Naive thymus-derived CD4-positive, alpha-beta T cell (primary cell): ENCODE measurements at regions not wholly inside any gene's neighbourhood (a gene's known extent, or its start where the extent isn't known, plus 50 kb on each side); places are given as distances from the start of the nearest gene placed in this dataset.

ENCODE experiments used
- ATAC-seq: fragments of 150-1000 bp; cut with Tn5 transposase; 2 replicates; pipeline ENCODE4 v1.10.0; 2021; ENCODE audit warnings: mild to moderate bottlenecking, moderate library complexity
- CTCF ChIA-PET: fragments of 350-600 bp; sonication (Branson Sonifier 250); formaldehyde crosslinking; loops from one replicate; lab custom pipeline; 2021; ENCODE audit warnings: antibody characterized with exemption; lab: Charles Lee
- POLR2A ChIA-PET: fragments of 350-600 bp; sonication (Branson Sonifier 250); formaldehyde crosslinking; loops from one replicate; lab custom pipeline; 2021; ENCODE audit warnings: antibody characterized with exemption, inconsistent platforms; lab: Charles Lee
- DNase-seq, 9 donors: peaks; one replicate each; pipeline versions ENCODE4 v3.0.0 to v3.0.0-alpha.2; 2020 to 2022; ENCODE audit warnings: mixed read lengths in 1 of 9
- H3K27ac ChIP-seq: one replicate; pipeline ENCODE4 v1.7.0; 2013; ENCODE audit warnings: mild to moderate bottlenecking, low read depth, low read length, moderate library complexity
- H3K27me3 ChIP-seq, 2 donors: one replicate each; pipeline ENCODE4 v1.7.0; 2013; ENCODE audit warnings: low read length in 2 of 2, mild to moderate bottlenecking in 2 of 2, moderate library complexity in 2 of 2; ENCODE audit not compliant: control insufficient read depth in 2 of 2, insufficient read depth in 2 of 2
- H3K36me3 ChIP-seq, 3 experiments: 1 replicate in 2 of 3; 2 replicates in 1 of 3; pipeline ENCODE4 v1.7.0; 2013; ENCODE audit warnings: low read length in 3 of 3, mild to moderate bottlenecking in 3 of 3, moderate library complexity in 1 of 3; ENCODE audit not compliant: insufficient read depth in 3 of 3, control insufficient read depth in 2 of 3
- H3K4me1 ChIP-seq, 2 donors: one replicate each; pipeline ENCODE4 v1.7.0; 2013; ENCODE audit warnings: low read length in 2 of 2, mild to moderate bottlenecking in 2 of 2, moderate library complexity in 1 of 2; ENCODE audit not compliant: control insufficient read depth in 2 of 2, insufficient read depth in 2 of 2
- H3K4me3 ChIP-seq: 2 replicates; pipeline ENCODE4 v1.7.0; 2013; ENCODE audit warnings: mild to moderate bottlenecking, low read length
- H3K9me3 ChIP-seq, 3 experiments: 1 replicate in 2 of 3; 2 replicates in 1 of 3; pipeline ENCODE4 v1.7.0; 2013; ENCODE audit warnings: low read length in 3 of 3; ENCODE audit not compliant: control insufficient read depth in 2 of 3
- H3K27ac Mint-ChIP-seq, 9 donors: one replicate each; pipeline ENCODE4 v1.8.0; 2020 to 2022; ENCODE audit warnings: mixed read lengths in 9 of 9, mild to moderate bottlenecking in 8 of 9, moderate library complexity in 5 of 9, inconsistent platforms in 2 of 9
- H3K27me3 Mint-ChIP-seq, 5 donors: one replicate each; pipeline ENCODE4 v1.8.0; 2021 to 2022; ENCODE audit warnings: mixed read lengths in 5 of 5, mild to moderate bottlenecking in 1 of 5
- H3K36me3 Mint-ChIP-seq, 5 donors: one replicate each; pipeline ENCODE4 v1.8.0; 2020 to 2022; ENCODE audit warnings: mixed read lengths in 5 of 5, mild to moderate bottlenecking in 3 of 5, inconsistent platforms in 1 of 5
- H3K4me1 Mint-ChIP-seq, 7 donors: one replicate each; pipeline ENCODE4 v1.8.0; 2020 to 2022; ENCODE audit warnings: mixed read lengths in 7 of 7, mild to moderate bottlenecking in 3 of 7, inconsistent platforms in 1 of 7
- H3K4me3 Mint-ChIP-seq, 10 donors: one replicate each; pipeline ENCODE4 v1.8.0; 2020 to 2022; ENCODE audit warnings: mild to moderate bottlenecking in 10 of 10, mixed read lengths in 10 of 10, moderate library complexity in 6 of 10, inconsistent platforms in 2 of 10
- H3K9me3 Mint-ChIP-seq, 11 donors: one replicate each; pipeline ENCODE4 v1.8.0; 2020 to 2022; ENCODE audit warnings: mixed read lengths in 11 of 11, mild to moderate bottlenecking in 4 of 11, inconsistent platforms in 1 of 11, moderate library complexity in 1 of 11
- intact Hi-C, 2 donors: fragments of 100-400 bp; cut with micrococcal nuclease; formaldehyde crosslinking; loops; one replicate each; pipeline ENCODE4 v1.15.1; 2023

DNA sequence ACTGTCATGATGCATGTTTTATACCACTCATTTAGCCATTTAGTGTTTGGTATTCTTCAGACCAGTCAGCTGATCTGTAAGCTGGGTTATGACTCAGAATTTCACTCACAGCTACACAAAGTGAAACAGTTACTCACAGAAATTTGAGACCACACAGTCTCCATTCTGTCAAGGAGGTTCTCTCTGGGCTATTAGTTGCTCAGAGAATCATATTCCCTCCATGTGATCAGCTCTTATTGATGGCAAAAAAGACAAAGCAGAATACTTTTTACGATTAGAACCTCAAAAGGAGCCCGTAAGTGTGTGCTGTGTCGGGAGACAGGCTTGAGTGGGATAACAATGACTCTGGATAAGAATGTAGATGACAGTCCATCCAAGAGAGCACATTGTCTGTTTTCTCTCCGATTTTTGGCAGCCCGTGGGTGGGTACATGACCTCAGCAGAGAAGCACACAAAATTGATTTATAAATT, 277.6 kb upstream of the SORCS1 start:
- Histone ChIP-seq H3K4me1 (no peaks in the 10 kb centered on the region), H3K9me3 (peaks cover 0 to 5% (median 0%) of the 10 kb centered on the region in 3 experiments), H3K27me3 (no peaks in the 10 kb centered on the region), H3K36me3 (no peaks in the 10 kb centered on the region), H3K27ac (no peak overlapping the region), H3K4me3 (no peak overlapping the region)
- CTCF ChIA-PET: no interaction called here
- intact Hi-C loops: no loop called here
- Mint-ChIP-seq H3K36me3 (no peaks in the 10 kb centered on the region), H3K9me3 (peaks cover 0 to 16% (median 11%) of the 10 kb centered on the region in 11 donors), H3K4me3 (no peak overlapping the region), H3K27me3 (no peaks in the 10 kb centered on the region), H3K27ac (no peak overlapping the region), H3K4me1 (no peaks in the 10 kb centered on the region)
- ATAC-seq: no peak
- DNase-seq: no peak
- POLR2A ChIA-PET: no interaction called here

DNA sequence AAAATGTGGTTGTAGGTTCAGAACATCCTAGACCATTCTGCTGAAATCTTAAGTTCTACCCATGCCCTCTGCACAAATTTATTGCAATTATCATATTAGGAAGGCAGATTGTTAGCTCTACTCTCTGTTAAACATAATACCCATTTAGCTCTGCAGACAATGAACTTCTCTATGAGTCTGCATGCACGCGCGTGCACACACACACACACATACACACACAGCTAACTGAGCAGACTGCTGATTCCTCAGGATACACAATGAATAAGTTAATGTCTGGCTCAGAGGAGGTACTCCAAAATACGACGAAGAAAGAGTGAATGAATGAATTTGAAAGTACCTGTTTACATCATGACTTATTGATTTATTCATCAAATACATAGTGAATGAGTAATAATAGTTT, 276.2 kb upstream of the SORCS1 start:
- ChIA-PET POLR2A (no interaction called here), CTCF (no interaction called here)
- Histone ChIP-seq H3K27ac (no peak overlapping the region), H3K4me3 (no peak overlapping the region), H3K36me3 (no peaks in the 10 kb centered on the region), H3K4me1 (no peaks in the 10 kb centered on the region), H3K27me3 (no peaks in the 10 kb centered on the region), H3K9me3 (peaks cover 0 to 5% (median 0%) of the 10 kb centered on the region in 3 experiments)
- Mint-ChIP-seq H3K4me1 (no peaks in the 10 kb centered on the region), H3K27ac (no peak overlapping the region), H3K27me3 (no peaks in the 10 kb centered on the region), H3K36me3 (no peaks in the 10 kb centered on the region), H3K9me3 (peaks cover 0 to 21% (median 11%) of the 10 kb centered on the region in 11 donors), H3K4me3 (no peak overlapping the region)
- intact Hi-C loops: no loop called here
- ATAC-seq (no peak), DNase-seq (no peak)

DNA sequence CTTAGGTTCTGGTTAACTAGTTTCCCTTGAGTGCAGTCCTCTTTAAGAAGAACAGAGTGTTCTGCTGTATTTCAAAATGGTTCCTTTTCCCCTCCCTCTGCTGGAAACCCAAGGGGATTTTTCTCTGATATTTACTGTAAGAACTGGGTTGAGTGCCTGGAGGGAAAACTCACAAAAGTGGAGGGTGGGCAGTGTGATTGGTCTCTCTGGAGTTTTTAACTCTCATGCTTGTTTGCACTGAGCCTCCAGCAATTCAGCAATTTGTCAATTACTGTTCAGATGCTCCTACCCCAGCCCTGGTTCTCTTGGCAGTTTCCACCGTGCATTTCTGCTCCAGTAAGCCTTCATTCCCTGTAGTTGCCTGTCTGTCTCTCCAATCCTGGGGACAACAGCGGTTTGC, 273.4 kb upstream of the SORCS1 start:
- no peaks in the 10 kb centered on the region for H3K36me3 ChIP-seq
- Mint-ChIP-seq H3K36me3 (no peaks in the 10 kb centered on the region), H3K4me1 (no peaks in the 10 kb centered on the region), H3K9me3 (peaks cover 0 to 10% (median 5%) of the 10 kb centered on the region in 11 donors), H3K27me3 (no peaks in the 10 kb centered on the region), H3K27ac (no peak overlapping the region), H3K4me3 (no peak overlapping the region)
- ChIA-PET CTCF (no interaction called here), POLR2A (no interaction called here)
- no peaks in the 10 kb centered on the region for H3K4me1 ChIP-seq
- no peak overlapping the region for H3K4me3 ChIP-seq
- intact Hi-C loops: no loop called here
- no peak for DNase-seq
- ATAC-seq: no peak
- H3K27ac ChIP-seq: no peak overlapping the region
- peaks cover 0 to 5% (median 0%) of the 10 kb centered on the region in 3 experiments for H3K9me3 ChIP-seq
- H3K27me3 ChIP-seq: no peaks in the 10 kb centered on the region

DNA sequence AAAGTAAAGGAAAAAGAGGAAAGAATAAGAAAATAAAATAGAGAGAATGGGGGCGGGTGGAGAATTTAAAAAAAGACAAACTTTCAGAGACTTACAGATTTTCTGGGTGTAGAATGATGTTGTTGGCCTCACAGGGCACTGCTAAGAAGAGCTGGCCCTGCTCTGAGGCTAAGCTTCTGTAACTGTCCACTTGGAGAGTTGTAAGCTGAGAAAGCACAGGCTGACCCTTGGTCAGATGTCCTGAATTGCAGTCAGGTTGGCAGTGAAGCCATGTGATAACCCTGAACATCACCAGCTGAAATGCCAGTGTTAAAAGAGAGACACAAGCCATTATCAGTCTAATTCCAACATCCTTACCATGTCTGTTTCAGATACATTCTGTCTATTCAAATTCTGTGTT, 272.1 kb upstream of the SORCS1 start:
- Histone ChIP-seq H3K4me1 (no peaks in the 10 kb centered on the region), H3K27me3 (no peaks in the 10 kb centered on the region), H3K27ac (no peak overlapping the region), H3K36me3 (no peaks in the 10 kb centered on the region), H3K9me3 (peaks cover 0 to 5% (median 0%) of the 10 kb centered on the region in 3 experiments), H3K4me3 (no peak overlapping the region)
- no peak for DNase-seq
- H3K4me1 Mint-ChIP-seq: no peaks in the 10 kb centered on the region
- H3K9me3 Mint-ChIP-seq: peaks cover 0 to 10% (median 4%) of the 10 kb centered on the region in 11 donors
- ATAC-seq: no peak
- no peak overlapping the region for H3K4me3 Mint-ChIP-seq
- intact Hi-C loops: no loop called here
- H3K27me3 Mint-ChIP-seq: no peaks in the 10 kb centered on the region
- no peak overlapping the region for H3K27ac Mint-ChIP-seq
- no peaks in the 10 kb centered on the region for H3K36me3 Mint-ChIP-seq
- POLR2A ChIA-PET: no interaction called here
- CTCF ChIA-PET: no interaction called here

DNA sequence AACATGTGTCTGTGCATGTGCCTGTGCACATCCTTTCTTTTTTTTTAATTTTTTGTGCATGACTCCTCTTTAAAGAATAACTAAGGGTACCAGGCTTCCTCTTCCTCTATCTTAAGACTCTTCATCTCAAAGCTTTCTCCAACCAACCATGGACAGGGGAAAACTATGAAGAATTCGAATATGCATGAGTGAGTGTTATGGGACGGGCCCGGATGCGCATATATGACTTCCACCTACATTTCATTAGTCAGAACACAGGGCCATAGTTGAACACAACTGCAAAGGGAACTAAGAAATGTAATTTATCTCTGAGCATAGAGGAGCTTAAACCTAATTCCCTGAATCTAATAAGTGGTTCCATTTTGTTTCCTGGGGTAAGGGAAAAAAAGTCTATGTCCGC, 270.3 kb upstream of the SORCS1 start:
- H3K4me1 ChIP-seq: no peaks in the 10 kb centered on the region
- Mint-ChIP-seq H3K27ac (no peak overlapping the region), H3K36me3 (no peaks in the 10 kb centered on the region), H3K4me1 (no peaks in the 10 kb centered on the region), H3K4me3 (no peak overlapping the region), H3K9me3 (peaks cover 0 to 9% (median 1%) of the 10 kb centered on the region in 11 donors), H3K27me3 (no peaks in the 10 kb centered on the region)
- H3K27ac ChIP-seq: no peak overlapping the region
- H3K36me3 ChIP-seq: no peaks in the 10 kb centered on the region
- no peak for ATAC-seq
- no peak for DNase-seq
- intact Hi-C loops: no loop called here
- no peaks in the 10 kb centered on the region for H3K9me3 ChIP-seq
- ChIA-PET POLR2A (no interaction called here), CTCF (interaction anchor here (0.7 kb wide), 1 partner anchor 8 kb away, joined by 3 read pairs; no protein-coding TSS in a partner anchor)
- H3K4me3 ChIP-seq: no peak overlapping the region
- no peaks in the 10 kb centered on the region for H3K27me3 ChIP-seq

DNA sequence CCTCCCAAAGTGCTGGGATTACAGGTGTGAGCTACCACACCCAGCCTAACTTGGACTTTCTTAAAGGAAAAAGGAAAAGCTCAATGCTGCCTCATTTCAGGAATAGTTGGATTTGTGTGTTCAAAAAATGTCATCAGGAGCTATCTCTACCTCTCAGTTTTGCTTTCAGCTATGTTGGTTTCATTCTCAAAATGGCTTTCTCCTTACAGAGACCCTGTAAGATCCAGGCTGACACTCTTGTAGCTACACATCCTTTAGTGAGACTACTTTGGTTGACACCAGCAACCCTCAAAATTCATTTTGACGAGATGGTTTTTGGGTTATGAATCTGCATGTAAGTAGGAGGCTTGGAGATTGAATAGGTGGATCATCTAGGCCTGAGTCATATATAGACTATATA, 269.7 kb upstream of the SORCS1 start:
- POLR2A ChIA-PET: no interaction called here

DNA sequence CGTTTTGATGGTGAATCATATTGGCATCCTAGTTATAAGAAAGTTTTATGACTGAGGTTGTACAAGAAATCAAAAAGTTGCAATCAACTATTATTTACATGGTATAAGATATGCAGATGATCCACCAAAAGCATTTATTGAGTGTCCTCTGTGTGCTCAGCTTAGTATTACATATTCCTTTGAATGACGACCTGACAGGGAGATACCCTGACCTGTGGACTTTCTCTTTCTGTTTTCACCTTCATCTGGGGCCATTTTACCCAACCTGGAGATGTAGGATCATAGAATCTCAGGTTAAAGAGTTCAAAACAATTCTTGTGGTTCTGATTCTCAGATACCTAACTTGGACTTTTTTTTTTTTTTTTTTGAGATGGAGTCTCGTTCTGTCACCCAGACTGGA, 269.1 kb upstream of the SORCS1 start:
- intact Hi-C loops: no loop called here
- H3K4me1 Mint-ChIP-seq: no peaks in the 10 kb centered on the region
- no peak overlapping the region for H3K4me3 Mint-ChIP-seq
- no peaks in the 10 kb centered on the region for H3K36me3 ChIP-seq
- H3K27me3 ChIP-seq: no peaks in the 10 kb centered on the region
- H3K27ac Mint-ChIP-seq: no peak overlapping the region
- no peaks in the 10 kb centered on the region for H3K9me3 ChIP-seq
- no peaks in the 10 kb centered on the region for H3K27me3 Mint-ChIP-seq
- ATAC-seq (no peak), DNase-seq (no peak)
- ChIA-PET POLR2A (no interaction called here), CTCF (no interaction called here)
- peaks cover 0 to 9% (median 1%) of the 10 kb centered on the region in 11 donors for H3K9me3 Mint-ChIP-seq
- no peak overlapping the region for H3K4me3 ChIP-seq
- no peaks in the 10 kb centered on the region for H3K36me3 Mint-ChIP-seq
- H3K27ac ChIP-seq: no peak overlapping the region
- H3K4me1 ChIP-seq: no peaks in the 10 kb centered on the region

More for the DNA sequence above, 269.7 kb upstream of the SORCS1 start:
- DNase-seq: no peak
- H3K4me1 Mint-ChIP-seq: no peaks in the 10 kb centered on the region
- no peak for ATAC-seq
- H3K27me3 ChIP-seq: no peaks in the 10 kb centered on the region
- no peaks in the 10 kb centered on the region for H3K4me1 ChIP-seq
- H3K4me3 Mint-ChIP-seq: no peak overlapping the region
- H3K36me3 ChIP-seq: no peaks in the 10 kb centered on the region
- no peak overlapping the region for H3K4me3 ChIP-seq
- no peaks in the 10 kb centered on the region for H3K27me3 Mint-ChIP-seq
- intact Hi-C loops: no loop called here
- H3K27ac ChIP-seq: no peak overlapping the region
- peaks cover 0 to 9% (median 1%) of the 10 kb centered on the region in 11 donors for H3K9me3 Mint-ChIP-seq
- H3K36me3 Mint-ChIP-seq: no peaks in the 10 kb centered on the region
- no peak overlapping the region for H3K27ac Mint-ChIP-seq
- H3K9me3 ChIP-seq: no peaks in the 10 kb centered on the region
- CTCF ChIA-PET: interaction anchor here (0.7 kb wide), 1 partner anchor 9 kb away, joined by 3 read pairs; no protein-coding TSS in a partner anchor
